ENCODE measurements at regions not wholly inside any gene's neighbourhood (a gene's known extent, or its start where the extent isn't known, plus 50 kb on each side); places are given as distances from the start of the nearest gene placed in this dataset.

DNA sequence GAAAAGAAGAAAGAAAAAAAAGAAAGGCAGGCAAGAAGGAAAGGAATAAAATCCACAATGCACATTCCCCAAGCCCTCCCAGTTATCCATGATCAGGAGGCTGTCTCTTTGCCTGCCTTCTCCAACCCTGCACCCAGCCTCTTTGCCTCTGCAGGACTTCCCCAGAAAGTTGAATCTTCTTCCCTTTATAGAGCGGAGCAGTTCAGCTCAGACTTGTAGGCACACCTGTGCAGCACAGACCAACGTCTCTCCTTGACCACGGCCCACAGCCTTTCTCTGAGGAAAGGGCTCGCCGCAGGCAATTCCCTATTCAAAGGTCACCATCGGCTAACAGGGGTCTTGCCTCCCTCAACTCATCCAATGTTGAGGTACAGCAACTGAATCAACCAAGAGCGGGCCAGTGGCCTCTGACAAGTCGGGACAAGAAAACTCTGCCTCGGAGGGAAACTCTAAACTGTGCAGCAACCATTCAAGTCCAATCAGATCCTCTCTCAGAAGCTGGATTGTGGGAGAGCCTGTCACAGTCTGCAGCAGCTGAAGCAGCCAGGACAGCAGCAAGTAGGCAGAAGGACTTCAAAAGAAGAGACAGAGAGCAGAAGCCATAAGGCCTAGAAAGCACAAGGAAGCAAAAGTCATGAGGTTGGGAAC, 529.2 kb upstream of the JARID2 start:
- Histone ChIP-seq H3K36me3 (ENCODE audit: control insufficient read depth, insufficient read depth, low read length) (no peaks in the 10 kb centered on the region), H3K9ac (no peak overlapping the region), H3K9me3 (ENCODE audit: control insufficient read depth, low read length) (no peaks in the 10 kb centered on the region), H3K79me2 (no peaks in the 10 kb centered on the region), H3K4me1 (peaks cover 3% of the 10 kb centered on the region), H3K27ac (no peak overlapping the region), H3K27me3 (ENCODE audit: control insufficient read depth, insufficient read depth, low read length) (no peaks in the 10 kb centered on the region), H3K4me3 (ENCODE audit: low read depth, low read length) (no peak overlapping the region), H2AFZ (no peak overlapping the region), H3K4me2 (ENCODE audit: low read length) (no peak overlapping the region)
- TF ChIP-seq, protein P1, sequence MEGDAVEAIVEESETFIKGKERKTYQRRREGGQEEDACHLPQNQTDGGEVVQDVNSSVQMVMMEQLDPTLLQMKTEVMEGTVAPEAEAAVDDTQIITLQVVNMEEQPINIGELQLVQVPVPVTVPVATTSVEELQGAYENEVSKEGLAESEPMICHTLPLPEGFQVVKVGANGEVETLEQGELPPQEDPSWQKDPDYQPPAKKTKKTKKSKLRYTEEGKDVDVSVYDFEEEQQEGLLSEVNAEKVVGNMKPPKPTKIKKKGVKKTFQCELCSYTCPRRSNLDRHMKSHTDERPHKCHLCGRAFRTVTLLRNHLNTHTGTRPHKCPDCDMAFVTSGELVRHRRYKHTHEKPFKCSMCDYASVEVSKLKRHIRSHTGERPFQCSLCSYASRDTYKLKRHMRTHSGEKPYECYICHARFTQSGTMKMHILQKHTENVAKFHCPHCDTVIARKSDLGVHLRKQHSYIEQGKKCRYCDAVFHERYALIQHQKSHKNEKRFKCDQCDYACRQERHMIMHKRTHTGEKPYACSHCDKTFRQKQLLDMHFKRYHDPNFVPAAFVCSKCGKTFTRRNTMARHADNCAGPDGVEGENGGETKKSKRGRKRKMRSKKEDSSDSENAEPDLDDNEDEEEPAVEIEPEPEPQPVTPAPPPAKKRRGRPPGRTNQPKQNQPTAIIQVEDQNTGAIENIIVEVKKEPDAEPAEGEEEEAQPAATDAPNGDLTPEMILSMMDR (IDR thresholded peaks at IDR 0.05): no peak

DNA sequence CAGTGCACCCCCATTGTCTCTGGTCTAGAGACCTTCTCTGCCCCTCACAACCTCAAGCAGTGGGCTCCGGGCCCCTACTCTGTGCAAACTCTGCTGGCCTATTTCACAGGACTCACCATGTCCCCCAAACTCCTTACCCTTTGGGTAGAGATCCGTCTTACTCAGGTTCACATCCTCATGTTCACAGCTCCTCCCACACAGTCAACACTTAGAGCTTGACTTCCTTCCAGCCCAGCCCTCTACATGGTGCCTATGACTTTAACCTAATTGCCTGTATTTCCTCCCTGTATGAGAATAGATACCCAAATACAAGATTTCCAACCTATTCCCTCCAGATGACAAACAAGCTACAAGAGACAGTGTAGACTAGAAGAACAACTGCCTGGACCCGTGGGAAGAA, 528.6 kb upstream of the JARID2 start:
- Histone ChIP-seq H3K9ac (no peak overlapping the region), H3K4me2 (ENCODE audit: low read length) (no peak overlapping the region), H3K27ac (no peak overlapping the region), H3K79me2 (no peaks in the 10 kb centered on the region), H3K36me3 (ENCODE audit: control insufficient read depth, insufficient read depth, low read length) (no peaks in the 10 kb centered on the region), H3K27me3 (ENCODE audit: control insufficient read depth, insufficient read depth, low read length) (no peaks in the 10 kb centered on the region), H3K9me3 (ENCODE audit: control insufficient read depth, low read length) (no peaks in the 10 kb centered on the region), H3K4me1 (peaks cover 3% of the 10 kb centered on the region), H2AFZ (no peak overlapping the region), H3K4me3 (ENCODE audit: low read depth, low read length) (no peak overlapping the region)
- TF ChIP-seq, protein P1 (IDR thresholded peaks at IDR 0.05): no peak

DNA sequence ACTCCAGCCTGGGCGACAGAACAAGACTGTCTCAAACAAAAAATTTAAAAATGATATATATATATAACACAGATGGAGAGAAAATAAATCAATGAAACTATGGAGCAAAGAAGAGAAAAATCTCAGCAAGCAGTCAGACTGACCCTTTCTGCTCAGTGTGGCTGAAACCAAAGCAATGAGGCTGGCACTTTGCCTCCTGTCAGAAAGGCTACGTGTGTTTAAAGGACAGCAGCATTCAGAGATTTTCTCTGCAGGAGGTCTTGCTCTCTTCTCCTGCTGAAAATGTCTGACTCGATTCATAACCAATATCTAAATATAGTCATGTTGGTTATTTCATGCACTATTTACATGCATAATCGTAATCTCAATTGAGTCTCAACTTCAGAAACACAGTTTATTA, 527.0 kb upstream of the JARID2 start:
- Histone ChIP-seq H3K9me3 (ENCODE audit: control insufficient read depth, low read length) (no peaks in the 10 kb centered on the region), H3K79me2 (no peaks in the 10 kb centered on the region), H3K27ac (no peak overlapping the region), H3K4me1 (peaks cover 3% of the 10 kb centered on the region), H3K4me3 (ENCODE audit: low read depth, low read length) (no peak overlapping the region), H3K4me2 (ENCODE audit: low read length) (no peak overlapping the region), H3K9ac (no peak overlapping the region), H3K27me3 (ENCODE audit: control insufficient read depth, insufficient read depth, low read length) (no peaks in the 10 kb centered on the region), H2AFZ (no peak overlapping the region), H3K36me3 (ENCODE audit: control insufficient read depth, insufficient read depth, low read length) (no peaks in the 10 kb centered on the region)
- TF ChIP-seq, protein P1 (IDR thresholded peaks at IDR 0.05): no peak

DNA sequence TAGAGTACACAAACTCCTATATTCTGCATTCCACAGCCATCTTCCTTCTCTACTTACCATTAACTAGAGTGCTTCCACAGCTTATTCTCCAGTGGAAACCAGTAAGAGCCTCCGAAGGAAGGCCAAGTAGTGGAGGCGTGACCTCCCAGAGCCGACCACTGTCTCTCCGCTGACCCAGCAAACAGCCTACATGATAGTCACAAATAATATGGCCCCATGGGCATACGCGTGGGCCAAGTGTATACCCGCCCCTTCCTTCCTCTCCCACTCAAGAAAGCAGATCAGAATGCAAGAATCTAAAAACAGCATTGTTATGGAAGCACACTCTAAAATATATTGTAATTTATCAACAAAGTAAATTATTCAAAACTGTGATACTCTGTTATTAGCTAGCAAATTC, 526.6 kb upstream of the JARID2 start:
- no peaks in the 10 kb centered on the region for H3K36me3 ChIP-seq (ENCODE audit: control insufficient read depth, insufficient read depth, low read length)
- no peak overlapping the region for H3K9ac ChIP-seq
- H3K4me2 ChIP-seq (ENCODE audit: low read length): no peak overlapping the region
- no peaks in the 10 kb centered on the region for H3K79me2 ChIP-seq
- H3K4me1 ChIP-seq: peaks cover 3% of the 10 kb centered on the region
- H3K9me3 ChIP-seq (ENCODE audit: control insufficient read depth, low read length): no peaks in the 10 kb centered on the region
- no peak overlapping the region for H3K27ac ChIP-seq
- TF ChIP-seq, protein P1 (IDR thresholded peaks at IDR 0.05): no peak
- no peak overlapping the region for H2AFZ ChIP-seq
- H3K27me3 ChIP-seq (ENCODE audit: control insufficient read depth, insufficient read depth, low read length): no peaks in the 10 kb centered on the region
- no peak overlapping the region for H3K4me3 ChIP-seq (ENCODE audit: low read depth, low read length)

DNA sequence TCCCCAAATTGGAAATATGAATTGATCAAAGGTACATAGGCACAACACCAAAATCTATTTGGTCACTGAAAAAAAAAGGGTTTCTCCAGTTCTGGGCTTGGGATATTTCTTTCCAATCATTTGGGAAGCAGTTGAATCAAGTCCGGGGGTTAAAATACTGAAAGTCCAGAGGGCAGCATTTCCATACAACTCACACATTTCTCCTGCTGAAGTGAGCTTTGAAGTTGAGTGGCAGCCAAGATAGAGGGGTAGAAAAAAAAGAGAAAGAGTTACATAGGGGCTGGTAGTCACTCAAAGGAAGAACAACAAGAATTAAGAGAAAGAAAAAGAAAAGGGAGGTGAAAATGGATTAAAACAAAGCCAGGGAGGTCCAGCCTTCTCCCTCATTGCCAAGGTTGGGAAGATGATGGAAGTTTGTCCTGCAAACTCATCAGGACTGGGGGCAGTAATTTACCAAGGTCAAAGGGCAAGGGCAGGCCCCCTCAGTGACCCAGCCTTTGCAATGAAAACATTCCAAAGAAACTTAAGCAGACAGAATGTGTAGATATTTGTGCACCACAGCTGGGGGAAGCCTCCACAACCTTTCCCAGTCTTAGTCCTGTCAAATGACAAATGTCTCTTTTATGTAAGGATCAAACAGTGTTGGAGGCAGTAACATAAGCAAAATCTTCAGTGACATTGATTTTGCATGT, 525.3 kb upstream of the JARID2 start:
- Histone ChIP-seq H3K36me3 (ENCODE audit: control insufficient read depth, insufficient read depth, low read length) (no peaks in the 10 kb centered on the region), H3K4me2 (ENCODE audit: low read length) (no peak overlapping the region), H3K9me3 (ENCODE audit: control insufficient read depth, low read length) (no peaks in the 10 kb centered on the region), H3K9ac (no peak overlapping the region), H3K27me3 (ENCODE audit: control insufficient read depth, insufficient read depth, low read length) (no peaks in the 10 kb centered on the region), H2AFZ (peak overlapping the region; percentile 10), H3K4me3 (ENCODE audit: low read depth, low read length) (no peak overlapping the region), H3K79me2 (no peaks in the 10 kb centered on the region), H3K27ac (no peak overlapping the region), H3K4me1 (peaks cover 3% of the 10 kb centered on the region)
- TF ChIP-seq, protein P1 (IDR thresholded peaks at IDR 0.05): no peak

Measured in parathyroid adenoma (tissue), 2 donors.